ENCODE measurements at regions not wholly inside any gene's neighbourhood (a gene's known extent, or its start where the extent isn't known, plus 50 kb on each side); places are given as distances from the start of the nearest gene placed in this dataset.

GRCh38 chr21:35974775-35975174, 85.6 kb downstream of the SETD4 start:
- ATAC-seq (ENCODE audit: low FRiP score in 2 of 2) (no peak), DNase-seq (no peak)
- no peak overlapping the region for H3K4me3 ChIP-seq
- TF ChIP-seq EP300 (IDR thresholded peaks at IDR 0.05) (no peak), POLR2A (IDR thresholded peaks at IDR 0.05) (no peak), CTCF (IDR thresholded peaks at IDR 0.05) (no peak), POLR2AphosphoS5 (IDR thresholded peaks at IDR 0.05) (no peak)
- no peak overlapping the region for H3K27ac ChIP-seq
- no peaks in the 10 kb centered on the region for H3K36me3 ChIP-seq
- 70 to 74% methylated on average over 11 of the region's 11 CpGs for WGBS, 2 donors
- peaks cover 0 to 4% (median 0%) of the 10 kb centered on the region in 4 donors for H3K4me1 ChIP-seq
- no peaks in the 10 kb centered on the region for H3K27me3 ChIP-seq
- H3K9me3 ChIP-seq: peaks cover 0 to 7% (median 0%) of the 10 kb centered on the region in 4 donors

- Histone ChIP-seq H3K36me3 (no peaks in the 10 kb centered on the region), H3K4me3 (no peak overlapping the region), H3K9me3 (no peaks in the 10 kb centered on the region), H3K4me1 (peaks cover 0 to 4% (median 0%) of the 10 kb centered on the region in 4 donors), H3K27me3 (no peaks in the 10 kb centered on the region), H3K27ac (no peak overlapping the region)
- DNase-seq (no peak), ATAC-seq (ENCODE audit: low FRiP score in 2 of 2) (no peak)
- WGBS, 2 donors: 95 to 100% methylated on average over 1 of the region's 1 CpG
- TF ChIP-seq CTCF (IDR thresholded peaks at IDR 0.05) (no peak), POLR2AphosphoS5 (IDR thresholded peaks at IDR 0.05) (no peak), EP300 (IDR thresholded peaks at IDR 0.05) (no peak), POLR2A (IDR thresholded peaks at IDR 0.05) (no peak)
Observed at GRCh38 chr21:35971824-35972223, 88.5 kb downstream of the SETD4 start.

GRCh38 chr21:35969281-35969680, 91.0 kb downstream of the SETD4 start:
- TF ChIP-seq POLR2A (IDR thresholded peaks at IDR 0.05) (no peak), POLR2AphosphoS5 (IDR thresholded peaks at IDR 0.05) (no peak), EP300 (IDR thresholded peaks at IDR 0.05) (no peak), CTCF (IDR thresholded peaks at IDR 0.05) (no peak)
- H3K27ac ChIP-seq: no peak overlapping the region
- H3K4me3 ChIP-seq: no peak overlapping the region
- H3K36me3 ChIP-seq: no peaks in the 10 kb centered on the region
- H3K27me3 ChIP-seq: no peaks in the 10 kb centered on the region
- H3K9me3 ChIP-seq: no peaks in the 10 kb centered on the region
- ATAC-seq (ENCODE audit: low FRiP score in 2 of 2): no peak
- no peaks in the 10 kb centered on the region for H3K4me1 ChIP-seq
- DNase-seq: no peak
- WGBS, 2 donors: 95 to 98% methylated on average over 6 of the region's 6 CpGs

GRCh38 chr21:35968564-35968963, 91.8 kb downstream of the SETD4 start:
- WGBS, 2 donors: 86 to 96% methylated on average over 3 of the region's 3 CpGs
- no peak for TF ChIP-seq POLR2AphosphoS5 (IDR thresholded peaks at IDR 0.05)
- Histone ChIP-seq H3K9me3 (no peaks in the 10 kb centered on the region), H3K36me3 (no peaks in the 10 kb centered on the region), H3K4me3 (no peak overlapping the region), H3K27ac (no peak overlapping the region), H3K27me3 (no peaks in the 10 kb centered on the region), H3K4me1 (no peaks in the 10 kb centered on the region)
- ATAC-seq (ENCODE audit: low FRiP score in 2 of 2) (no peak), DNase-seq (no peak)

- Histone ChIP-seq H3K27me3 (no peaks in the 10 kb centered on the region), H3K27ac (no peak overlapping the region), H3K36me3 (no peaks in the 10 kb centered on the region), H3K4me1 (no peaks in the 10 kb centered on the region), H3K9me3 (no peaks in the 10 kb centered on the region), H3K4me3 (no peak overlapping the region)
- 69 to 77% methylated on average over 4 of the region's 4 CpGs for WGBS, 2 donors
- DNase-seq: no peak
- no peak for ATAC-seq (ENCODE audit: low FRiP score in 2 of 2)
- TF ChIP-seq CTCF (IDR thresholded peaks at IDR 0.05) (no peak), POLR2AphosphoS5 (IDR thresholded peaks at IDR 0.05) (no peak), EP300 (IDR thresholded peaks at IDR 0.05) (no peak), POLR2A (IDR thresholded peaks at IDR 0.05) (no peak)
Observed at GRCh38 chr21:35965699-35966098, 94.6 kb downstream of the SETD4 start.

All from upper lobe of left lung (tissue), 6 donors.